ENCODE measurements at regions not wholly inside any gene's neighbourhood (a gene's known extent, or its start where the extent isn't known, plus 50 kb on each side); places are given as distances from the start of the nearest gene placed in this dataset.
"Not testable (repeated sequence)": the region's sequence is repeated elsewhere in the genome, so short reads cannot be mapped to it uniquely, and the experiment has no call there.

DNA sequence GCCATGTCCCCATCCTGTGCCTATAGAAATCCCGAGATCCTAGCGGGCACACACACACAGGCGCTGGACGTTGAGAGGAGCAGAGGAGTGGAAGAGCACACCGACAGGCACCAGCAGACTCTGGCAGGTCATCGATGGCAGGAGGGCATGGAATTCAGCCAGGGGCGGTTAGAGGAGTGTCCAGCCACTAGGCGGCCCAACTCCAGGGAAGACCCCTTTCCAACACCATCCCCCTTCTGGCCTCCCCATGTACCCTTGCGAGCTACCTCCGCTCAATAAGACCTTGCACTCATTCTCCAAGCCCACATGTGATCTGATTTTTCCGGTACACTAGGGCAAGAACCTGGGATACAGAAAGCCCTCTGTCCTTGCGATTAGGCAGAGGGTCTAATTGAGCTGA, 356.0 kb upstream of the DPP6 start:
- no peak for DNase-seq

GRCh38 chr7:153698046-153698445, 354.2 kb upstream of the DPP6 start:
- no peak for DNase-seq

GRCh38 chr7:153701678-153702077, 350.5 kb upstream of the DPP6 start:
- DNase-seq = no peak

DNA sequence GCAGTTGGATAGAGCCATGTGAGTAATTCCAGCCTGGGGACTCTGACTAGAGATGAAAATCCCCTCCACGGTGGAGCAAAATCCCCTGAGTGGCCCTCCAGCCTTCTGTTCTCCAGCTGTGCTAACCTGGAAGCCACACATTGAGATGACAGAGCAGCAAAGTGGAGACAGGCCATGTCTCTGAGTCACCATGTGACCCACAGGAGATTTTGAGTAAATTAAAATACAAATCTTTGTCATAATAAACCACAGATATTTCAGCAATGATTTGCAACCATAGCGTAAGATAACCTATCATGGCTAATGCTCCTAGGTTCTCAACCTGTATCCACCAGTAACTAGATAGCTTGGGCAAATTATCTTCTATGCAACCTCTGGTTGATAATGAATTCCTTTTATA, 328.3 kb upstream of the DPP6 start:
- DNase-seq = not testable (repeated sequence)

DNA sequence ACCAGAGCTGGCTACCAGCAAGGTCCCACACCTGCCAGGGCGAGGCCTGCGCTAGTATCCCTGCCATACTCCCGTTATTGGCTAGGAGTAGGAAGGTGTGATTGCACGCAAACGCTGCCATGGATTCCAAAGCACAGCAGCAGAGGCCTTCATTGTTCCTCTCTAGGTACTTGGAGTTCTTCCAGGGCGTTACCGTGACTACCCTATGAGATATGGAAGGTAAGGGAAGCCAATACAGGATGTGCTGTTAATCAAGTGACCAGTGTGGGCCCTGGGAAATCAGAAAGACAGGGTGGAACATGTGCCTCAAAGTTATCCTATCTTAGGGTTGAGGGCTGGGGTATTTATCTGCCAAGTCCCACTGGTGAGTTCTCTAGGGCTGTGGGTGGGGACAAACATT, 320.7 kb upstream of the DPP6 start:
- DNase-seq = not testable (repeated sequence)

GRCh38 chr7:153743434-153743833, 308.8 kb upstream of the DPP6 start:
- not testable (repeated sequence) for DNase-seq

GRCh38 chr7:153747969-153748368, 304.2 kb upstream of the DPP6 start:
- not testable (repeated sequence) for DNase-seq

DNA sequence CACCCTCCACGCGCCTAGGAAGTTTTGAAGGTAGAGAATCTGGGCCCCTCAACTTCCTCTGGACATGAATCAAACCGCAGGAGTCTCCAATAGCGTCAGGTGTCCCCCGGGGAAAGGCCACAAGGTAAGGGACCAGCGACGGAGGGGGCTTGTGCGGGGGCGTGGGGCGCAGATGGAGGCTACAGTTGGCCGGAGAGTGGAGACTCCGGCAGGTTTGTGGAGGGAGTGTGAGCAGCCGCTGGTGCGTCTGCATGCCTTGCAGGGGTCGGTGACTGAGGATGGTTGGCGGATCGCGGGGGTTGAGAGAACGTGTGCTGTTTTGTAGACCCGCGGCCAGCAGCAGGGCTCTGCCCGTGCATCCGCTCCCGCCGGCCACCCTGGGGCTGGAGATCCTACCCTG, 303.3 kb upstream of the DPP6 start:
- not testable (repeated sequence) for DNase-seq

- not testable (repeated sequence) for DNase-seq
Measured at GRCh38 chr7:153765869-153766268, 286.3 kb upstream of the DPP6 start.

DNA sequence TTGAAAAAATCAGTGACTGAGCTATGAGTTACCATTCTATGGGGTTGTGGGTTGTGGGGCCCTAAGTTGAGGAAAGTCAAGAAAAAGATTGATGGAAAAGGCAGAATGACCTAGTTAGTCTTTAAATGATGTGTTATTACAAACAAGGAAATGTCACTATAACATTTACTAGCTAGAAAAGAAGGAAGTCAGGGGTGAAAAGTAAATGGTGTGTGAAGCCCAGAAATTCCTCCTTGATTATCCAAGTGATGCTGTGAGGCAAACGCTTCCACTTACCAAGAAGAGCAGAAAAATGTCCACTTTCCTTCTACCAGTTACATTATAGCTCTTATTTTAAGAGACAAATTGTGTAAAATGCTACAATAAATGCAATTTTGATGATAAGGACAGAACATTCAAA, 285.3 kb upstream of the DPP6 start:
- not testable (repeated sequence) for DNase-seq

DNA sequence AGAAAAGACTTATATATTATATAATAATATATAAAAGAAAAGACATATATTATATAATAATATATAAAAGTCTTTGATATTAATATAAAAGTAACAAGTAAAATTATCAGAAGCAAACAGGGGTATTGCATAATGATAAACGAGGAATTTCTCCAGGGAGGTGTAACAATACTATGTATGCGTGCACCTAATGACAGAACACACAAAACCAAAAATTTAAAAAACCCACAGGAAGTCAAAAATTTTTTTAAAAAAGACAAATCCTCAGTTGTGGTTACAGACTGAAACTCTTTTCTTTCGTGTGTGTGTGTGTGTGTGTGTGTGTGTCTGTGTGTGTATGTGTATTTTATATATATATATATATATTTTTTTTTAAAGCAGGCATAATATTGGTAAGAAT, 279.2 kb upstream of the DPP6 start:
- no peak for DNase-seq

- DNase-seq = not testable (repeated sequence)
Measured at GRCh38 chr7:153776940-153777339, 275.3 kb upstream of the DPP6 start.

- not testable (repeated sequence) for DNase-seq
Measured at GRCh38 chr7:153797363-153797762, 254.8 kb upstream of the DPP6 start.

GRCh38 chr7:153808117-153808516, 244.1 kb upstream of the DPP6 start:
- no peak for DNase-seq

DNA sequence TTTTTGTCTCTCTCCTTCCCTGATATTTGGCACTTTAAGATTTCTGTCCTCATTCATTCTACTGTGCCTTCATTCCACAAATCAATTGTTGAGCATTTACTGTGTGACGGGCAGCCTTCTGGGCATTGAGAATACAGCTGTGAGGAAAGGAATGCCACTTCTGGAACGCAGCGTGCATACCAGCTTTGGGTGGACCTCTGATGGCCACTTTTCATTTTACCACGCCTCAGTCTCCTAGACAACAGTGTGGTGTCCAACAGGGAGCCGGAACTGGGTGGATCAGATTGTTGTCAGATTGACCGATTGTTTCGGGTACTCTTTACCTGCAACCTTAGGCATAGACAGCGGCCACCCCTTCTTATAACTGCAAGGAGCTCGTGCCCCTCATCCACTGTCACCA, 222.7 kb upstream of the DPP6 start:
- DNase-seq = no peak

- DNase-seq = no peak
Measured at GRCh38 chr7:153832160-153832559, 220.0 kb upstream of the DPP6 start.

DNA sequence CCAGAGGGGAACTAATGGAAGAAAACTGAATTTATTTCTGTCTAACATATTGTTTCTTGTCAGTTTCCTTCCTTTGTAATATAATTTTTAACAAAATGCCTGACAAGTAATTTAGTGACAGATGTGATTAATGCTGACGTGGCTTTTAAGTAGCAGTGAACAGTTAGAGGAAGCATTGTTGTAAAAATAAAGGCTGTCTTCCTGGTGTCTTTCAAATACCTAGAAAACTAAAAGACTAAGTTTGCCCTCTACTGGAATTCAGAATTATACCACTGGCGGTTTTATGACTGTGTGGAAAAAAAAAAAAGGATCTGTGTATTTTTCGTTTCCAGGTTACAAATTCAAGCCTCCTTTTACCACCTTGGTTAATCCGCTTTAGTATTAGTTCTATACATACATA, 217.1 kb upstream of the DPP6 start:
- DNase-seq = no peak

- DNase-seq = no peak
Measured at GRCh38 chr7:153835712-153836265, 216.4 kb upstream of the DPP6 start.

DNA sequence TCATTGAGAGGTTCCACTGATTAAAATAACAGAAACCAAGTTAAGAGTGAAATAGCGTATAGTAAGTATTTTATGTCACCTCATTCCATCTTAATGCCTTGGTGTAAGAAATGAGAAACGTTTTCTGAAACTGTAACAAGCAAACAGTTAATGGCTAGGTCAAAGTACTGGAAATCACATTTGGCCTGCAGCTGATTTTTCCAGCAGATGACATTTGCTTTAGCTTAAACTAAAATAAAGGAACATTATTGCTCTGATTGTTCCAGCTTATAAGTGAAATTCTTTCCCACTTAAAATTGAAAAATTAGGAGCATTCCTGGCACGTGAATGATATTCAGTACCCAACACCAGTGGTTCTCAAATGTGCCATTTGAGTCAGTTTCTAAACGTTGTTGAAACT, 213.6 kb upstream of the DPP6 start:
- DNase-seq = no peak

GRCh38 chr7:153840861-153841260, 211.3 kb upstream of the DPP6 start:
- DNase-seq = no peak

DNA sequence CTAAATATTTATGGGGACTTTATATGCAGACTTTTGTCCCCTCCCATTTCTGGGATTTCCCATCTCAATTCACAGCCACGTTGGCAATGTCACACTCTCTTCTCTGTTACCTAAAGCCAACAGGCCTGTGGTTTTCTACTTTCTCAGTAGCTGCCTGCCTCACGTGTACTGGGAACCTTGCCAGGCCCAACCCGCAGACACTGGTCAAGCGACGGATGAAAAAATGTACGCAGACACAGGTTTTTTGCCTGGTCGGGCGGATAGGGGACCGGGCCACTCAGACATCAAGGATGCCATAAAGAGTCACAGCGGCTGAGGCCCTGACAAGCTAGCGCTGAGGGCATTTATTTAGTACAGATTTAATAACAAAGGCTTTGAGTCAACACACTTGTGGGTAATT, 204.4 kb upstream of the DPP6 start:
- DNase-seq = no peak

DNA sequence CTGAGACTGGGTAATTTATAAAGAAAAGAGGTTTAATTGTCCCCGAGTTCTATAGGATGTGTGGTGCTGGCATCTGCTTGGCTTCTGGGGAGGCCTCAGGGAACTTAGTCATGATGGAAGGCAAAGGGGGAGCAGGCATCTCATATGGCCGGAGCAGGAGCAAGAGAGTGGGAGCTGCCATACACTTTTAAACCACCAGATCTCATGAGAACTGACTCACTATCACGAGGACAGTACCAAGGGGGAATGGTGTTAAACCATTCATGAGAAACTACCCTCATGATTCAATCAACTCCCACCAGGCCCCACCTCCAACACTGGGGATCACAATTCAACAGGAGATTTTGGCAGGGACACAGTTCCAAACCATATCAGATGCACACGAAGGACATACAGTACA, 199.9 kb upstream of the DPP6 start:
- DNase-seq = no peak

- no peak for DNase-seq
Measured at GRCh38 chr7:153858355-153858754, 193.8 kb upstream of the DPP6 start.

DNA sequence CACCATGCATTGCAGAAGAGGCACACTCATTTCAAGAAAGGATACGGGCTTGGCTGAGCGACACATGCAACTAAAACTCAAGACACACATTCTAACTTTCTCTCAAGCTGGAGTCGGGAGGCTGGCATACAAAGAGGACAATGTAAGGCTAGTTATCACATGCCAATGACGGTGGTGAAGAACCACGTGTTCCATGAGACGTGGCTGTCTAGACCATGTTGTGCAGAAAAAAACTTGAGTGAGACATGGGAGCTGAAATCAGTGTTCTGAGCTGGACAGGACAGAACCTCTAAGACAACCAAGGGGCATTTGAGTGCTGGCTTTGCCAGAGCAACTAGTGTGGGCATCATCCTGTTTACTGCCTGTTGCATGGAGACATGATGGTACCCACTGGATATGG, 193.0 kb upstream of the DPP6 start:
- no peak for DNase-seq

All from right forelimb (tissue), 1 donor.